Fibroblast of pulmonary artery (primary cell): ENCODE measurements at regions not wholly inside any gene's neighbourhood (a gene's known extent, or its start where the extent isn't known, plus 50 kb on each side); places are given as distances from the start of the nearest gene placed in this dataset.

Experiments
- DNase-seq: peaks from one replicate; pipeline ENCODE4 v3.0.0-alpha.2; 2010; ENCODE audit warnings: low read depth
- H3K4me3 ChIP-seq: replicated peaks from 2 replicates; pipeline ENCODE4 v1.5.1; 2011; ENCODE audit warnings: low read depth, mild to moderate bottlenecking, control low read depth, low read length, moderate library complexity
- TF ChIP-seq, protein P1 (sequence below): IDR thresholded peaks from 2 replicates; pipeline ENCODE4 v1.5.1; 2011; ENCODE audit warnings: mild to moderate bottlenecking, control low read depth, low read length, inconsistent platforms; ENCODE audit errors: missing control alignments

DNA sequence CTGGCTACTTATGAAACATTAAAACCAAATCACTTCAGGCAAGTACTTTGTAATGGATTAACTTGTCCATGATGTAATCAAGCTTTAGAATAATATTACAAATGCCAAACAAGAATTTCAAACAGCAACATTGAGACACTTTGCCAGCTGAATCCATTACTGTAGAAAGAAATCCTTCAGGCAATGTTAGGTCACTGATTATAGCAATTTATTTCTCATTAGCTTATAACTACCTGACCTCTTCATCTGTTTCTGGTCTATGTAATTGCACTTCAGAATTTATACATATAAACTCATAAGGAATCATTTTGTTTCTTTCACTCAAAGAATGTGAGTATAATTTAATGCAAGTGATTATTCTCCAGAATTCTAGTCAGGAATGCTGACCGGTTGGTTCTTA, 692.6 kb upstream of the TMEFF2 start:
- DNase-seq: no peak
- TF ChIP-seq, protein P1, sequence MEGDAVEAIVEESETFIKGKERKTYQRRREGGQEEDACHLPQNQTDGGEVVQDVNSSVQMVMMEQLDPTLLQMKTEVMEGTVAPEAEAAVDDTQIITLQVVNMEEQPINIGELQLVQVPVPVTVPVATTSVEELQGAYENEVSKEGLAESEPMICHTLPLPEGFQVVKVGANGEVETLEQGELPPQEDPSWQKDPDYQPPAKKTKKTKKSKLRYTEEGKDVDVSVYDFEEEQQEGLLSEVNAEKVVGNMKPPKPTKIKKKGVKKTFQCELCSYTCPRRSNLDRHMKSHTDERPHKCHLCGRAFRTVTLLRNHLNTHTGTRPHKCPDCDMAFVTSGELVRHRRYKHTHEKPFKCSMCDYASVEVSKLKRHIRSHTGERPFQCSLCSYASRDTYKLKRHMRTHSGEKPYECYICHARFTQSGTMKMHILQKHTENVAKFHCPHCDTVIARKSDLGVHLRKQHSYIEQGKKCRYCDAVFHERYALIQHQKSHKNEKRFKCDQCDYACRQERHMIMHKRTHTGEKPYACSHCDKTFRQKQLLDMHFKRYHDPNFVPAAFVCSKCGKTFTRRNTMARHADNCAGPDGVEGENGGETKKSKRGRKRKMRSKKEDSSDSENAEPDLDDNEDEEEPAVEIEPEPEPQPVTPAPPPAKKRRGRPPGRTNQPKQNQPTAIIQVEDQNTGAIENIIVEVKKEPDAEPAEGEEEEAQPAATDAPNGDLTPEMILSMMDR: no peak
- no peak overlapping the region for H3K4me3 ChIP-seq

DNA sequence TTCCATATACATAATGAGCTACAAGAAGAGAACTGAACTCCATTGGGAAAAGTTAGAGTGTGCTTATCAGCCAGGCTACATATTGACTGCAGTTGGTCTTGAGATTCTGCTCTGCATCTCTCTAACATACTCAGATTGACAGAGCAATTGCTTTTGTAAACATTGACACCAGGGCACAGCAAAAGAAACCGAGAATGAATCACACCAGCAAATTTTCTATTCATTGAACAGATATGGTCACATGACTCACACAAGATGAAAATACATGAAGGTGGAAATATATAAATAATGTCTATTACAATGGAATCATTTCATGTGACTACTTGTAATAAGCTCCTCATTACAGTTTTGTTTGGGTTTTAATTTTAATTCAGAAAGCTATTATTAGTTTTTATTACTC, 691.9 kb upstream of the TMEFF2 start:
- no peak for DNase-seq
- TF ChIP-seq, protein P1: no peak
- no peak overlapping the region for H3K4me3 ChIP-seq

DNA sequence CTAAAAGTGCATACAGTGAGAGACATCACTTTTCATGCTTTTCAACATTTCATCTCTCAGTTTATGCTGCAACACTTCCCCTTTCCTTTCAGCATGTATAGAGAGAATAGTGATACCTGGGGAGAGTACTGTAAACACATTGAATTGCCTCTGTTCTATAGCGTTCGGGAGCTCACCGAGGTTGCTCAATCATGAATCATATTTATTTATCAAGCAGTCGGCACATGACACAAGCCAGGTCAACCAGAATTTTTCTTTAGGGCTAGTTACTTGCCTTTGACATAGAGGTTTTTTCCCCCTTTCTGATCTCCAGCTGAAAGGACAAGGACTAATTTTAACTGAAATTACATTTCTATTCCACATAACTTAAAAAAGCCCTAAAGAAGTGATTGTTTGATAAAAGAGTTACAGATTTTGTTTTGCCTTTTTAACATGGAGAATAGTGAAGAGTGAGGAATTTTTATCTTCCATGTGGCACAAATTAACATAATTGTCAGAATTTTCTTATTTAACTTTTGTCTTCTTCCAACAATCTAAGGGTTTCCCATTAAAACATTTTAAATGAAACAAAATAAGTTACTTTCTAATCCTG, 690.9 kb upstream of the TMEFF2 start:
- no peak overlapping the region for H3K4me3 ChIP-seq
- peak; percentile 8 for DNase-seq
- TF ChIP-seq, protein P1: no peak

DNA sequence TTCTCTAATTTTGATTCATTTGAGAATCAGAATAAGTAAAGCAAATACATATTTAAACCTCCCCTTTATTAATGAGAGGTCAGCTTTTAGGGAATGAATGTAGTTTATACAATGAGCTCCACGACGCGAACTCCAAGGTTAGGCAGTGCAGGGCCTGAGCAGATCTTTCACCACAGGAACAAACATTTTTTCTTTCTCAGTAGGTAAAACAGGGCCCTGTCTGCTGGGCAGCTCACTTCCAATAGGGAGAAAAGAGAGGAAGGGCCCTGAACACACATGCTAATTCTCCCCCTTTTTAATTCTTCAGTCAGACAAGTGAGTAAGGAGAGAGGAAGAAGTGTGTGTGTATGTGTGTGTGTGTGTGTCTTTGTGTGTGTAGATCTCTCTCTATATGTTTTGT, 682.4 kb upstream of the TMEFF2 start:
- TF ChIP-seq, protein P1: no peak
- DNase-seq: no peak
- H3K4me3 ChIP-seq: no peak overlapping the region

DNA sequence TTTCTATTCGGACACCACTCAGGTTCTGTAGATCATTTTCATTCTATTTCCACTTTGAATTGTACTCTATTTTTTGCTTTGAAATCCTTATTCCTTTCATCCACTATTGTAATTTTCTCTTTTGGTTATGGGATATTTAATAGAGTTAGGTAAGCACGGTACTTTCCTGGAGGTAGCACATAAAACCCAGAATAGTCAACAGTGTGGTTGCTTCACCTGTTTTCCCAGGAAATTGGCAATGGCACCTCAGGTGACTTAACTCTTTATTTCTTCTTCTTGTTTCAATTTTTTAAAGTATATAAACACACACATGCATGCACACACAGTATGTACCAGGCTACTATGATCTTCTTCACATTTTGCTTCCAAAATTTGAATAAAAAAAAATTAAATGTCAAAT, 682.0 kb upstream of the TMEFF2 start:
- no peak for DNase-seq
- H3K4me3 ChIP-seq: no peak overlapping the region
- TF ChIP-seq, protein P1: no peak

DNA sequence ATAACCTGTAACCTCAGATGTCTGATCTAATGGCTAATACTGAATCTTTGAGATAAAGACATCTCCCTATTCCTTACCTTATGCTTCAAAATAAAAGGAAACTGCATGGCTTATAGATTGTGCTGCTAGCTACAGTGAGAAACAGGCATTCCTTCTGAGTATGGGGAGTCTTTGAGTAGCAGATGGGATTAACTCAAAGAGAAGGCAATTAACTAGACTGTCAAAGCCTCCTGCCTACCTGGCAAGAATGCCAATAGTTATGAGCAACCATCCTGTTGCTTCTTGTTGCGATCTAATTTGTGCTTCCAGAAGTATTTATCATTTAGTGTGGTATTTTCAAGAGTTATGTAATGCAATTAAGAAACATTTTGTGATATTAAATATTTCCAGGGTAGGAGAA, 660.0 kb upstream of the TMEFF2 start:
- no peak for DNase-seq
- TF ChIP-seq, protein P1: no peak
- H3K4me3 ChIP-seq: no peak overlapping the region

DNA sequence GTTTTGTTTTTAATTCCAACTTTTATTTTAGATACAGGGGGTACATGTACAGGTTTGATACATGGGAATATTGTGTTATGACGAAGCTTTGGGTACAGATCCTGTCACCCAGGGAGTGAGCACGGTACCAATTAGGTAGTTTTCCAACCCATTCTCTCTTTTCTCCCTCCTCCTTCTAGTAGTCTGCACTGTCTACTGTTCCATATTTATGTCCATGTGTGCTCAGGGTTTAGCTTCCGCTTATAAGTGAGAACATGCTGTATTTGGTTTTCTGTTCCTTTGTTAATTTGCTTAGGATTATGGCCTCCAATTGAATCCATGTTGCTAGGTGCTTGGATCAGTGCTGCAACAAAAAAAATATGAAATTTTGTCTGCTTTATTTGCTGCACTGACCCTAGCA, 659.3 kb upstream of the TMEFF2 start:
- H3K4me3 ChIP-seq: no peak overlapping the region
- no peak for DNase-seq
- TF ChIP-seq, protein P1: no peak
